CD14-positive monocyte (primary cell): ENCODE measurements at regions not wholly inside any gene's neighbourhood (a gene's known extent, or its start where the extent isn't known, plus 50 kb on each side); places are given as distances from the start of the nearest gene placed in this dataset.

Experiments used
- DNase-seq, 3 donors: peaks; one replicate each; pipeline ENCODE4 v3.0.0-alpha.2; 2011 to 2022
- H2AFZ ChIP-seq: 2 replicates; pipeline ENCODE4 v1.6.0; 2012; ENCODE audit warnings: mild to moderate bottlenecking, low read depth, low read length, inconsistent platforms; ENCODE audit not compliant: insufficient read depth, poor library complexity, severe bottlenecking
- H3K27ac ChIP-seq, 2 donors: 1 replicate in 1 of 2; 2 replicates in 1 of 2; pipeline ENCODE4 v1.5.1; 2012 to 2013; ENCODE audit warnings: low read length in 2 of 2, control low read depth in 1 of 2, inconsistent platforms in 1 of 2, low read depth in 1 of 2, mild to moderate bottlenecking in 1 of 2
- H3K27me3 ChIP-seq, 2 donors: one replicate each; pipeline versions ENCODE4 v1.6.0 to v1.6.1; 2011 to 2013; ENCODE audit warnings: low read length in 2 of 2; ENCODE audit not compliant: control insufficient read depth in 2 of 2, insufficient read depth in 2 of 2
- H3K36me3 ChIP-seq, 2 donors: replicated peaks in 1 of 2; 1 replicate in 1 of 2; 2 replicates in 1 of 2; pipeline versions ENCODE4 v1.5.1 to v1.6.1; 2012 to 2013; ENCODE audit warnings: low read length in 2 of 2, control low read depth in 1 of 2, inconsistent platforms in 1 of 2, mild to moderate bottlenecking in 1 of 2; ENCODE audit not compliant: insufficient read depth in 2 of 2, control insufficient read depth in 1 of 2
- H3K4me1 ChIP-seq, 2 donors: 1 replicate in 1 of 2; 2 replicates in 1 of 2; pipeline versions ENCODE4 v1.5.1 to v1.6.1; 2012 to 2013; ENCODE audit warnings: low read length in 2 of 2, control low read depth in 1 of 2, inconsistent platforms in 1 of 2, mild to moderate bottlenecking in 1 of 2, moderate library complexity in 1 of 2; ENCODE audit not compliant: insufficient read depth in 2 of 2, control insufficient read depth in 1 of 2
- H3K4me2 ChIP-seq: replicated peaks from 2 replicates; pipeline ENCODE3; 2012; ENCODE audit warnings: low read length, moderate library complexity, mild to moderate bottlenecking; ENCODE audit not compliant: poor library complexity, severe bottlenecking; ENCODE audit errors: extremely low read depth
- H3K4me3 ChIP-seq, 3 experiments: fragments of 200-600 bp in 1 of 3; sonication (generic) in 1 of 3; replicated peaks in 1 of 3; 1 replicate in 2 of 3; 2 replicates in 1 of 3; pipeline ENCODE4 v1.5.1; 2011 to 2013; ENCODE audit warnings: low read length in 3 of 3, mild to moderate bottlenecking in 3 of 3, control low read depth in 2 of 3, low read depth in 2 of 3, inconsistent platforms in 1 of 3, moderate library complexity in 1 of 3
- H3K79me2 ChIP-seq: 2 replicates; pipeline ENCODE4 v1.6.0; 2012; ENCODE audit warnings: mild to moderate bottlenecking, control low read depth, inconsistent platforms, low read length, moderate library complexity; ENCODE audit not compliant: insufficient read depth
- H3K9ac ChIP-seq: 2 replicates; pipeline ENCODE4 v1.6.0; 2017; ENCODE audit warnings: low read length, mild to moderate bottlenecking; ENCODE audit not compliant: insufficient read depth, poor library complexity, severe bottlenecking
- H3K9me3 ChIP-seq, 2 donors: replicated peaks in 1 of 2; 1 replicate in 1 of 2; 2 replicates in 1 of 2; pipeline versions ENCODE4 v1.5.1 to v1.6.1; 2012 to 2013; ENCODE audit warnings: low read length in 2 of 2, control low read depth in 1 of 2; ENCODE audit not compliant: control insufficient read depth in 1 of 2, insufficient read depth in 1 of 2
- H4K20me1 ChIP-seq: 2 replicates; pipeline ENCODE4 v1.6.0; 2012; ENCODE audit warnings: mild to moderate bottlenecking, low read length, control low read depth, moderate library complexity; ENCODE audit not compliant: insufficient read depth
- H3K27ac Mint-ChIP-seq, 7 donors: one replicate each; pipeline ENCODE4 v1.8.0; 2020; ENCODE audit warnings: mild to moderate bottlenecking in 7 of 7, mixed read lengths in 7 of 7, moderate library complexity in 6 of 7, inconsistent platforms in 2 of 7
- H3K27me3 Mint-ChIP-seq, 3 donors: one replicate each; pipeline ENCODE4 v1.8.0; 2021 to 2022; ENCODE audit warnings: low read depth in 3 of 3, mild to moderate bottlenecking in 3 of 3, mixed read lengths in 3 of 3, moderate library complexity in 3 of 3, inconsistent platforms in 1 of 3
- H3K36me3 Mint-ChIP-seq, 2 donors: one replicate each; pipeline ENCODE4 v1.8.0; 2020; ENCODE audit warnings: mixed read lengths in 2 of 2, inconsistent platforms in 1 of 2, mild to moderate bottlenecking in 1 of 2
- H3K4me1 Mint-ChIP-seq: one replicate; pipeline ENCODE4 v1.8.0; 2020; ENCODE audit warnings: mild to moderate bottlenecking, mixed read lengths
- H3K4me3 Mint-ChIP-seq, 2 donors: one replicate each; pipeline ENCODE4 v1.8.0; 2020; ENCODE audit warnings: mild to moderate bottlenecking in 2 of 2, mixed read lengths in 2 of 2, moderate library complexity in 1 of 2
- H3K9me3 Mint-ChIP-seq, 7 donors: one replicate each; pipeline ENCODE4 v1.8.0; 2020 to 2022; ENCODE audit warnings: mixed read lengths in 7 of 7, mild to moderate bottlenecking in 6 of 7, moderate library complexity in 6 of 7, inconsistent platforms in 2 of 7
- WGBS: methylation state at CpG from one replicate; pipeline ENCODE4 v1.1.5; 2013; ENCODE audit warnings: missing lambda C conversion rate; ENCODE audit not compliant: insufficient coverage; 5-methylcytosine and 5-hydroxymethylcytosine counted together
- intact Hi-C, 2 donors: fragments of 100-400 bp; cut with micrococcal nuclease; formaldehyde crosslinking; loops; one replicate each; pipeline versions ENCODE4 v1.15.0 to v1.15.1; 2023
- TF ChIP-seq, protein P1 (sequence below): fragments of 200-600 bp; IDR thresholded peaks from one replicate; pipeline ENCODE4 v1.8.0; 2022; ENCODE audit warnings: antibody characterized with exemption, mild to moderate bottlenecking

DNA sequence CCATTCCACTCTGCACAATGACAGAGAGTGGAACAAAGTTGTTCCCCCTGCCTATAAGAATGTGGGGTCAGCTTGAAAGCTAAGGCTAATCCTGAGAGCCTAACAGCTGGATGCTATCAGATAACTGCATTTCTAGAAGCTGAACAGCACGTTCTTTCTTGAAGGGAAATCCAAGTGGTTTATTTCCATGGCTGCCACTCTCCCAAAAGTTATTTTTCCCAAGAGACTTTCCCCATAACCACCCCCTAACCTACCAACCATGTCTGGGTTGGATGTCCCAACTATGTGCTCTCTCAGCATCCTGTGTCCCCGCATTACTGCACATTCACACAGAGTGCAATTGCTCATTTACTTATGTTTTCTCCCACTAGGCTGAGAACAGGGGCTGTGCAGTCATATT, 140.7 kb upstream of the ANKRD1 start:
- Histone ChIP-seq H3K9me3 (no peaks in the 10 kb centered on the region), H3K36me3 (no peaks in the 10 kb centered on the region), H3K9ac (no peak overlapping the region), H3K27ac (no peak overlapping the region), H3K4me2 (no peak overlapping the region), H3K4me3 (no peak overlapping the region), H3K27me3 (no peaks in the 10 kb centered on the region), H3K4me1 (no peaks in the 10 kb centered on the region), H4K20me1 (no peaks in the 10 kb centered on the region), H3K79me2 (no peaks in the 10 kb centered on the region), H2AFZ (no peak overlapping the region)
- H3K4me3 Mint-ChIP-seq = no peak overlapping the region
- H3K36me3 Mint-ChIP-seq = no peaks in the 10 kb centered on the region
- H3K9me3 Mint-ChIP-seq = peaks cover 0 to 4% (median 0%) of the 10 kb centered on the region in 7 donors
- peaks cover 0 to 3% (median 2%) of the 10 kb centered on the region in 3 donors for H3K27me3 Mint-ChIP-seq
- no peak overlapping the region for H3K27ac Mint-ChIP-seq
- intact Hi-C loops = no loop called here
- 100% methylated on average over 2 of the region's 2 CpGs for WGBS
- DNase-seq = no peak
- H3K4me1 Mint-ChIP-seq = no peaks in the 10 kb centered on the region
- TF ChIP-seq, protein P1, sequence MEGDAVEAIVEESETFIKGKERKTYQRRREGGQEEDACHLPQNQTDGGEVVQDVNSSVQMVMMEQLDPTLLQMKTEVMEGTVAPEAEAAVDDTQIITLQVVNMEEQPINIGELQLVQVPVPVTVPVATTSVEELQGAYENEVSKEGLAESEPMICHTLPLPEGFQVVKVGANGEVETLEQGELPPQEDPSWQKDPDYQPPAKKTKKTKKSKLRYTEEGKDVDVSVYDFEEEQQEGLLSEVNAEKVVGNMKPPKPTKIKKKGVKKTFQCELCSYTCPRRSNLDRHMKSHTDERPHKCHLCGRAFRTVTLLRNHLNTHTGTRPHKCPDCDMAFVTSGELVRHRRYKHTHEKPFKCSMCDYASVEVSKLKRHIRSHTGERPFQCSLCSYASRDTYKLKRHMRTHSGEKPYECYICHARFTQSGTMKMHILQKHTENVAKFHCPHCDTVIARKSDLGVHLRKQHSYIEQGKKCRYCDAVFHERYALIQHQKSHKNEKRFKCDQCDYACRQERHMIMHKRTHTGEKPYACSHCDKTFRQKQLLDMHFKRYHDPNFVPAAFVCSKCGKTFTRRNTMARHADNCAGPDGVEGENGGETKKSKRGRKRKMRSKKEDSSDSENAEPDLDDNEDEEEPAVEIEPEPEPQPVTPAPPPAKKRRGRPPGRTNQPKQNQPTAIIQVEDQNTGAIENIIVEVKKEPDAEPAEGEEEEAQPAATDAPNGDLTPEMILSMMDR = no peak

DNA sequence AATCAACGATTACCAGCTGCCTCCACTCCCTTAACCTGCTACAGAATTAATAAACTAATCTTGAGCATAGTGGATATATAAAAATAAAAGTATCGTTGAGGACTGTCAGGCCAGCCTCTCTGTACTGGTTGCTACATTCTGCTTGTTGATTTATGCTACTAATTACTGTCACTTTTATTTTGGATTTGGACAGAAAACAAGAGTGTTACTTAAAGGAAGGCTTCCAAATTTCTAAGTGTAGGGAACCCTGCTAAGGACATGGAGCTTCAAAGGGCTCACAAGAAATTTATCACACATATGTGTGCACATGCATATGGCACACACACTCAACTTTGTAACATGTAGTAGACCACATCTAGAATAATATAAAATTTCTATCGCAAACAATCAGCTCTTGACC, 141.2 kb upstream of the ANKRD1 start:
- no peaks in the 10 kb centered on the region for H4K20me1 ChIP-seq
- H3K4me1 ChIP-seq = no peaks in the 10 kb centered on the region
- H3K9me3 ChIP-seq = no peaks in the 10 kb centered on the region
- H3K4me2 ChIP-seq = no peak overlapping the region
- H3K4me3 Mint-ChIP-seq = no peak overlapping the region
- H3K36me3 Mint-ChIP-seq = no peaks in the 10 kb centered on the region
- H3K4me3 ChIP-seq = no peak overlapping the region
- H3K27me3 Mint-ChIP-seq = peaks cover 0 to 3% (median 2%) of the 10 kb centered on the region in 3 donors
- TF ChIP-seq, protein P1 = no peak
- no peak overlapping the region for H3K27ac ChIP-seq
- intact Hi-C loops = no loop called here
- no peak overlapping the region for H3K27ac Mint-ChIP-seq
- H3K36me3 ChIP-seq = no peaks in the 10 kb centered on the region
- H3K79me2 ChIP-seq = no peaks in the 10 kb centered on the region
- DNase-seq = no peak
- peaks cover 0 to 4% (median 0%) of the 10 kb centered on the region in 7 donors for H3K9me3 Mint-ChIP-seq
- H3K4me1 Mint-ChIP-seq = no peaks in the 10 kb centered on the region
- no peak overlapping the region for H2AFZ ChIP-seq
- H3K27me3 ChIP-seq = no peaks in the 10 kb centered on the region
- WGBS = no CpG with 5 or more reads among the region's 3 CpGs
- H3K9ac ChIP-seq = no peak overlapping the region
